GM12878 (cell line): ENCODE measurements at regions not wholly inside any gene's neighbourhood (a gene's known extent, or its start where the extent isn't known, plus 50 kb on each side); places are given as distances from the start of the nearest gene placed in this dataset.

ENCODE experiments used
- DPF2 ChIP-seq: fragments of 450-650 bp; IDR thresholded peaks from 2 replicates; pipeline ENCODE4 v1.6.1; 2017; ENCODE audit warnings: mild to moderate bottlenecking
- HDGF ChIP-seq: fragments of 450-650 bp; IDR thresholded peaks from 2 replicates; pipeline ENCODE4 v1.6.1; 2016; ENCODE audit warnings: antibody characterized with exemption
- KDM1A ChIP-seq: fragments of 200-600 bp; sonication (generic); IDR thresholded peaks from 2 replicates; pipeline ENCODE4 v1.6.1; 2016; ENCODE audit warnings: borderline replicate concordance
- PAX5 ChIP-seq: IDR thresholded peaks from 2 replicates; pipeline ENCODE4 v1.6.1; 2011; ENCODE audit warnings: low read depth, low read length, borderline replicate concordance
- POLR2A ChIP-seq: IDR thresholded peaks from 2 replicates; pipeline ENCODE4 v1.6.1; 2011; ENCODE audit warnings: low read depth, mild to moderate bottlenecking, low read length
- POLR2AphosphoS5 ChIP-seq: IDR thresholded peaks from 2 replicates; pipeline ENCODE4 v1.6.1; 2011; ENCODE audit warnings: mild to moderate bottlenecking, low read length, inconsistent platforms
- TAF1 ChIP-seq: IDR thresholded peaks from 2 replicates; pipeline ENCODE4 v1.6.1; 2011; ENCODE audit warnings: mild to moderate bottlenecking, low read depth, low read length, borderline replicate concordance
- TCF7 ChIP-seq: IDR thresholded peaks from 2 replicates; pipeline ENCODE4 v1.6.1; 2014; ENCODE audit warnings: antibody characterized with exemption, borderline replicate concordance
- TF ChIP-seq, protein P1 (sequence below): fragments of 450-650 bp; IDR thresholded peaks from 2 replicates; pipeline ENCODE4 v1.6.1; 2018; ENCODE audit warnings: mild to moderate bottlenecking, low read depth, moderate library complexity; ENCODE audit not compliant: partially characterized antibody
- TF ChIP-seq, protein P2 (sequence below): IDR thresholded peaks from 2 replicates; pipeline ENCODE4 v1.6.1; 2012; ENCODE audit warnings: mild to moderate bottlenecking, low read depth, low read length
- TF ChIP-seq, protein P3 (sequence below), 3 experiments: IDR thresholded peaks in 2 of 3; conservative IDR thresholded peaks in 1 of 3; 2 replicates each; pipeline ENCODE4 v1.5.1; 2011; ENCODE audit warnings: low read depth in 3 of 3, low read length in 3 of 3, mild to moderate bottlenecking in 3 of 3, control low read depth in 2 of 3, moderate library complexity in 2 of 3, inconsistent platforms in 1 of 3, mixed read lengths in 1 of 3; ENCODE audit not compliant: control insufficient read depth in 2 of 3, insufficient read depth in 1 of 3; ENCODE audit errors: extremely low read depth in 1 of 3
- TF ChIP-seq, protein P4 (sequence below): IDR thresholded peaks from 2 replicates; pipeline ENCODE4 v1.6.1; 2011; ENCODE audit warnings: low read depth, low read length, improper control_type of control experiment, borderline replicate concordance

DNA sequence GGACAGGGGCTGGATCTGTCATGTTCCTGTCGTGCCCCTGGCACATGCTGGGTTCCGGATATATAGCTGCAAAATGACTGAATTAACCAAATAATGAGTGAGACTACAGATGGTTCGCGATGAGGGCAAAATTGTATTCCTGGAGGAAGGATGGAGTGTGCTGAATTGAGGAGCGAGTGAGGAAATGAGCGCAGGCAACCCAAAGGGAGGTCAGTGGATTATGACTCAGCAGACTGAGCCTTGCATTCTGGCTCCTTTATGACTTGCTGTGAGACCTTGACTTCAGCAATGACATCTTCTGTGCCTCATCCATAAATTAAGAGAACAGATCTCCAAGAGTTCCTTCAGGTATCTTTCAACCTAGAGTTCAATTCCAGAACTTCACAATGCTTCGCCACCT, 115.0 kb upstream of the CLDN10 start:
- TF ChIP-seq POLR2A (no peak), HDGF (no peak), TCF7 (no peak), PAX5 (no peak), TAF1 (no peak), KDM1A (no peak), DPF2 (no peak), POLR2AphosphoS5 (no peak)
- TF ChIP-seq, protein P1, sequence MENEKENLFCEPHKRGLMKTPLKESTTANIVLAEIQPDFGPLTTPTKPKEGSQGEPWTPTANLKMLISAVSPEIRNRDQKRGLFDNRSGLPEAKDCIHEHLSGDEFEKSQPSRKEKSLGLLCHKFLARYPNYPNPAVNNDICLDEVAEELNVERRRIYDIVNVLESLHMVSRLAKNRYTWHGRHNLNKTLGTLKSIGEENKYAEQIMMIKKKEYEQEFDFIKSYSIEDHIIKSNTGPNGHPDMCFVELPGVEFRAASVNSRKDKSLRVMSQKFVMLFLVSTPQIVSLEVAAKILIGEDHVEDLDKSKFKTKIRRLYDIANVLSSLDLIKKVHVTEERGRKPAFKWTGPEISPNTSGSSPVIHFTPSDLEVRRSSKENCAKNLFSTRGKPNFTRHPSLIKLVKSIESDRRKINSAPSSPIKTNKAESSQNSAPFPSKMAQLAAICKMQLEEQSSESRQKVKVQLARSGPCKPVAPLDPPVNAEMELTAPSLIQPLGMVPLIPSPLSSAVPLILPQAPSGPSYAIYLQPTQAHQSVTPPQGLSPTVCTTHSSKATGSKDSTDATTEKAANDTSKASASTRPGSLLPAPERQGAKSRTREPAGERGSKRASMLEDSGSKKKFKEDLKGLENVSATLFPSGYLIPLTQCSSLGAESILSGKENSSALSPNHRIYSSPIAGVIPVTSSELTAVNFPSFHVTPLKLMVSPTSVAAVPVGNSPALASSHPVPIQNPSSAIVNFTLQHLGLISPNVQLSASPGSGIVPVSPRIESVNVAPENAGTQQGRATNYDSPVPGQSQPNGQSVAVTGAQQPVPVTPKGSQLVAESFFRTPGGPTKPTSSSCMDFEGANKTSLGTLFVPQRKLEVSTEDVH = no peak
- TF ChIP-seq, protein P2, sequence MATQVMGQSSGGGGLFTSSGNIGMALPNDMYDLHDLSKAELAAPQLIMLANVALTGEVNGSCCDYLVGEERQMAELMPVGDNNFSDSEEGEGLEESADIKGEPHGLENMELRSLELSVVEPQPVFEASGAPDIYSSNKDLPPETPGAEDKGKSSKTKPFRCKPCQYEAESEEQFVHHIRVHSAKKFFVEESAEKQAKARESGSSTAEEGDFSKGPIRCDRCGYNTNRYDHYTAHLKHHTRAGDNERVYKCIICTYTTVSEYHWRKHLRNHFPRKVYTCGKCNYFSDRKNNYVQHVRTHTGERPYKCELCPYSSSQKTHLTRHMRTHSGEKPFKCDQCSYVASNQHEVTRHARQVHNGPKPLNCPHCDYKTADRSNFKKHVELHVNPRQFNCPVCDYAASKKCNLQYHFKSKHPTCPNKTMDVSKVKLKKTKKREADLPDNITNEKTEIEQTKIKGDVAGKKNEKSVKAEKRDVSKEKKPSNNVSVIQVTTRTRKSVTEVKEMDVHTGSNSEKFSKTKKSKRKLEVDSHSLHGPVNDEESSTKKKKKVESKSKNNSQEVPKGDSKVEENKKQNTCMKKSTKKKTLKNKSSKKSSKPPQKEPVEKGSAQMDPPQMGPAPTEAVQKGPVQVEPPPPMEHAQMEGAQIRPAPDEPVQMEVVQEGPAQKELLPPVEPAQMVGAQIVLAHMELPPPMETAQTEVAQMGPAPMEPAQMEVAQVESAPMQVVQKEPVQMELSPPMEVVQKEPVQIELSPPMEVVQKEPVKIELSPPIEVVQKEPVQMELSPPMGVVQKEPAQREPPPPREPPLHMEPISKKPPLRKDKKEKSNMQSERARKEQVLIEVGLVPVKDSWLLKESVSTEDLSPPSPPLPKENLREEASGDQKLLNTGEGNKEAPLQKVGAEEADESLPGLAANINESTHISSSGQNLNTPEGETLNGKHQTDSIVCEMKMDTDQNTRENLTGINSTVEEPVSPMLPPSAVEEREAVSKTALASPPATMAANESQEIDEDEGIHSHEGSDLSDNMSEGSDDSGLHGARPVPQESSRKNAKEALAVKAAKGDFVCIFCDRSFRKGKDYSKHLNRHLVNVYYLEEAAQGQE = no peak
- TF ChIP-seq, protein P3, sequence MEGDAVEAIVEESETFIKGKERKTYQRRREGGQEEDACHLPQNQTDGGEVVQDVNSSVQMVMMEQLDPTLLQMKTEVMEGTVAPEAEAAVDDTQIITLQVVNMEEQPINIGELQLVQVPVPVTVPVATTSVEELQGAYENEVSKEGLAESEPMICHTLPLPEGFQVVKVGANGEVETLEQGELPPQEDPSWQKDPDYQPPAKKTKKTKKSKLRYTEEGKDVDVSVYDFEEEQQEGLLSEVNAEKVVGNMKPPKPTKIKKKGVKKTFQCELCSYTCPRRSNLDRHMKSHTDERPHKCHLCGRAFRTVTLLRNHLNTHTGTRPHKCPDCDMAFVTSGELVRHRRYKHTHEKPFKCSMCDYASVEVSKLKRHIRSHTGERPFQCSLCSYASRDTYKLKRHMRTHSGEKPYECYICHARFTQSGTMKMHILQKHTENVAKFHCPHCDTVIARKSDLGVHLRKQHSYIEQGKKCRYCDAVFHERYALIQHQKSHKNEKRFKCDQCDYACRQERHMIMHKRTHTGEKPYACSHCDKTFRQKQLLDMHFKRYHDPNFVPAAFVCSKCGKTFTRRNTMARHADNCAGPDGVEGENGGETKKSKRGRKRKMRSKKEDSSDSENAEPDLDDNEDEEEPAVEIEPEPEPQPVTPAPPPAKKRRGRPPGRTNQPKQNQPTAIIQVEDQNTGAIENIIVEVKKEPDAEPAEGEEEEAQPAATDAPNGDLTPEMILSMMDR (IDR thresholded peaks at IDR 0.05 in 2 of 3, conservative IDR thresholded peaks at IDR 0.05 in 1 of 3; ENCODE audit: control insufficient read depth in 2 of 3, extremely low read depth in 1 of 3, insufficient read depth in 1 of 3, low read depth in 3 of 3, low read length in 3 of 3) = no peak
- TF ChIP-seq, protein P4, sequence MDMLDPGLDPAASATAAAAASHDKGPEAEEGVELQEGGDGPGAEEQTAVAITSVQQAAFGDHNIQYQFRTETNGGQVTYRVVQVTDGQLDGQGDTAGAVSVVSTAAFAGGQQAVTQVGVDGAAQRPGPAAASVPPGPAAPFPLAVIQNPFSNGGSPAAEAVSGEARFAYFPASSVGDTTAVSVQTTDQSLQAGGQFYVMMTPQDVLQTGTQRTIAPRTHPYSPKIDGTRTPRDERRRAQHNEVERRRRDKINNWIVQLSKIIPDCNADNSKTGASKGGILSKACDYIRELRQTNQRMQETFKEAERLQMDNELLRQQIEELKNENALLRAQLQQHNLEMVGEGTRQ = no peak
